Tibial nerve (tissue), 4 donors: ENCODE measurements at regions not wholly inside any gene's neighbourhood (a gene's known extent, or its start where the extent isn't known, plus 50 kb on each side); places are given as distances from the start of the nearest gene placed in this dataset.
"Not testable (repeated sequence)": the region's sequence is repeated elsewhere in the genome, so short reads cannot be mapped to it uniquely, and the experiment has no call there.

Source experiments
- DNase-seq, 2 donors: peaks; one replicate each; pipeline ENCODE4 v3.0.0-alpha.2; 2019; ENCODE audit warnings: low spot score in 2 of 2
- H3K27ac ChIP-seq, 4 donors: fragments of 200-600 bp; sonication (generic) in 3 of 4; one replicate each; pipeline ENCODE4 v1.5.1; 2017 to 2019; ENCODE audit warnings: mild to moderate bottlenecking in 1 of 4
- H3K27me3 ChIP-seq, 2 donors: fragments of 200-600 bp; sonication (generic) in 1 of 2; one replicate each; pipeline versions ENCODE4 v1.5.1 to v1.6.0; 2017 to 2019
- H3K36me3 ChIP-seq, 3 donors: fragments of 200-600 bp; sonication (generic); one replicate each; pipeline ENCODE4 v1.5.1; 2018 to 2019
- H3K4me1 ChIP-seq, 4 donors: fragments of 200-600 bp; sonication (generic) in 3 of 4; one replicate each; pipeline ENCODE4 v1.5.1; 2017 to 2019
- H3K4me3 ChIP-seq, 4 donors: fragments of 200-600 bp; sonication (generic) in 3 of 4; one replicate each; pipeline ENCODE4 v1.5.1; 2017 to 2019; ENCODE audit warnings: mild to moderate bottlenecking in 1 of 4, moderate library complexity in 1 of 4
- H3K9me3 ChIP-seq, 4 donors: fragments of 200-600 bp; sonication (generic) in 3 of 4; one replicate each; pipeline ENCODE4 v1.5.1; 2017 to 2019
- CTCF ChIP-seq, 5 experiments: fragments of 200-600 bp in 3 of 5; fragments of 450-650 bp in 2 of 5; sonication (generic) in 3 of 5; IDR thresholded peaks; one replicate each; pipeline ENCODE4 v1.5.1; 2016 to 2019; ENCODE audit warnings: antibody characterized with exemption in 5 of 5, mild to moderate bottlenecking in 3 of 5, moderate library complexity in 2 of 5
- EP300 ChIP-seq, 2 donors: sonication (generic); formaldehyde crosslinking; IDR thresholded peaks; one replicate each; pipeline ENCODE4 v1.6.1; 2017; ENCODE audit warnings: antibody characterized with exemption in 2 of 2, mild to moderate bottlenecking in 1 of 2
- POLR2A ChIP-seq, 2 donors: fragments of 450-650 bp; IDR thresholded peaks; one replicate each; pipeline ENCODE4 v1.6.1; 2017; ENCODE audit warnings: antibody characterized with exemption in 2 of 2, mild to moderate bottlenecking in 2 of 2, moderate library complexity in 2 of 2
- WGBS, 2 donors: methylation state at CpG; one replicate each; pipeline ENCODE4 v1.1.5; 2018; 5-methylcytosine and 5-hydroxymethylcytosine counted together

- H3K27ac ChIP-seq, result no peak overlapping the region
- TF ChIP-seq EP300 (IDR thresholded peaks at IDR 0.05), result no peak
- no peak for TF ChIP-seq CTCF (IDR thresholded peaks at IDR 0.05)
- TF ChIP-seq POLR2A (IDR thresholded peaks at IDR 0.05), result no peak
- H3K9me3 ChIP-seq, result peaks cover 0 to 4% (median 0%) of the 10 kb centered on the region in 4 donors
- H3K4me3 ChIP-seq, result no peak overlapping the region
- WGBS, 2 donors, result 80 to 84% methylated on average over 3 of the region's 3 CpGs
- no peaks in the 10 kb centered on the region for H3K27me3 ChIP-seq
- H3K36me3 ChIP-seq, result no peaks in the 10 kb centered on the region
- H3K4me1 ChIP-seq, result peaks cover 0 to 26% (median 3%) of the 10 kb centered on the region in 4 donors
- no peak for DNase-seq
Measured at GRCh38 chr5:14032918-14033317, 88.4 kb upstream of the DNAH5 start.

- no peaks in the 10 kb centered on the region for H3K4me1 ChIP-seq
- WGBS, 2 donors, result 71 to 73% methylated on average over 7 of the region's 7 CpGs
- H3K36me3 ChIP-seq, result no peaks in the 10 kb centered on the region
- no peaks in the 10 kb centered on the region for H3K27me3 ChIP-seq
- H3K9me3 ChIP-seq, result peaks cover 0 to 4% (median 0%) of the 10 kb centered on the region in 4 donors
- DNase-seq, result no peak
- H3K4me3 ChIP-seq, result no peak overlapping the region
- TF ChIP-seq EP300 (IDR thresholded peaks at IDR 0.05) (no peak), CTCF (IDR thresholded peaks at IDR 0.05) (no peak)
- no peak overlapping the region for H3K27ac ChIP-seq
Measured at GRCh38 chr5:14028938-14029584, 84.6 kb upstream of the DNAH5 start.

GRCh38 chr5:14028188-14028587, 83.7 kb upstream of the DNAH5 start:
- no peak for DNase-seq
- Histone ChIP-seq H3K27me3 (no peaks in the 10 kb centered on the region), H3K4me1 (no peaks in the 10 kb centered on the region), H3K4me3 (no peak overlapping the region), H3K36me3 (no peaks in the 10 kb centered on the region), H3K9me3 (peaks cover 0 to 4% (median 0%) of the 10 kb centered on the region in 4 donors), H3K27ac (no peak overlapping the region)
- TF ChIP-seq EP300 (IDR thresholded peaks at IDR 0.05) (no peak), CTCF (IDR thresholded peaks at IDR 0.05) (no peak), POLR2A (IDR thresholded peaks at IDR 0.05) (no peak)
- 96% methylated on average over 1 of the region's 1 CpG for WGBS, 2 donors

GRCh38 chr5:14025569-14026286, 81.2 kb upstream of the DNAH5 start:
- Histone ChIP-seq H3K9me3 (peaks cover 0 to 4% (median 0%) of the 10 kb centered on the region in 4 donors), H3K36me3 (no peaks in the 10 kb centered on the region), H3K4me1 (no peaks in the 10 kb centered on the region), H3K27me3 (no peaks in the 10 kb centered on the region), H3K27ac (no peak overlapping the region), H3K4me3 (no peak overlapping the region)
- 65 to 68% methylated on average over 4 of the region's 4 CpGs for WGBS, 2 donors
- DNase-seq, result no peak
- TF ChIP-seq CTCF (IDR thresholded peaks at IDR 0.05) (no peak), POLR2A (IDR thresholded peaks at IDR 0.05) (no peak), EP300 (IDR thresholded peaks at IDR 0.05) (no peak)

- DNase-seq, result no peak
- no peaks in the 10 kb centered on the region for H3K4me1 ChIP-seq
- H3K27me3 ChIP-seq, result no peaks in the 10 kb centered on the region
- WGBS, 2 donors, result 80% methylated on average over 3 of the region's 3 CpGs
- TF ChIP-seq EP300 (IDR thresholded peaks at IDR 0.05), result no peak
- no peak for TF ChIP-seq POLR2A (IDR thresholded peaks at IDR 0.05)
- TF ChIP-seq CTCF (IDR thresholded peaks at IDR 0.05), result no peak
- H3K36me3 ChIP-seq, result no peaks in the 10 kb centered on the region
- H3K27ac ChIP-seq, result no peak overlapping the region
- no peaks in the 10 kb centered on the region for H3K9me3 ChIP-seq
- H3K4me3 ChIP-seq, result no peak overlapping the region
Measured at GRCh38 chr5:14022971-14023370, 78.5 kb upstream of the DNAH5 start.

- not testable (repeated sequence) for H3K27me3 ChIP-seq, H3K36me3 ChIP-seq, DNase-seq, H3K27ac ChIP-seq, H3K9me3 ChIP-seq, H3K4me3 ChIP-seq, H3K4me1 ChIP-seq
- 85 to 98% methylated on average over 2 to 3 of the region's 4 CpGs for WGBS, 2 donors
Measured at GRCh38 chr5:14020944-14021343, 76.5 kb upstream of the DNAH5 start.
